ENCODE measurements at regions not wholly inside any gene's neighbourhood (a gene's known extent, or its start where the extent isn't known, plus 50 kb on each side); places are given as distances from the start of the nearest gene placed in this dataset.

DNA sequence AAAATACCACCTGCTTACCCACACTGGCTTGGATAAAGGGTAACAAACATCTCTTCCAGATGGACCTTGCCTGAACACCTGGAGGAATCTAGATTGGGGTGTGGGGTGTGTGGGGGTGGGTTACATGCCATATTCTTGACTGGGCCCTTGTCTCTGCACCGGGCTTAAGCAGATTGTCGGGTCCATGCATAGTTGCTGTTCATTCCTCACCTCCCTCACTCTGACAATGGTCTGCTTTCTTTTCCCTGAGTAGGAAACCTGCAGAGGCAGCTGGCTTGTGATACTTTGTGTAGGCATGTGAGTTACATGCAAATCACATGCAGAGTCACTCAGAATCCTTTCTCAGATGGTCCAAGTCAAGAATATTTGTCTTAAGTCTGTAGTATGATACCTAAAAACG is 112.8 kb upstream of the GLS start:
- DNase-seq (ENCODE audit: low read depth, low spot score): no peak
- TF ChIP-seq CTCF (IDR thresholded peaks at IDR 0.05; ENCODE audit: insufficient read depth, low read length, missing control alignments): no peak
- POLR2A ChIA-PET: no interaction called here
- CTCF ChIA-PET: interaction anchor here (1.2 kb wide), 1 partner anchor 13 kb away, joined by 4 read pairs; no protein-coding TSS in a partner anchor
- no peak overlapping the region for H3K4me3 ChIP-seq (ENCODE audit: low read depth, low read length)

- no peak for DNase-seq (ENCODE audit: low read depth, low spot score)
- H3K4me3 ChIP-seq (ENCODE audit: low read depth, low read length): no peak overlapping the region
- ChIA-PET CTCF (no interaction called here), POLR2A (no interaction called here)
- no peak for TF ChIP-seq CTCF (IDR thresholded peaks at IDR 0.05; ENCODE audit: insufficient read depth, low read length, missing control alignments)
Measured at GRCh38 chr2:190769258-190769657, 111.4 kb upstream of the GLS start.

DNA sequence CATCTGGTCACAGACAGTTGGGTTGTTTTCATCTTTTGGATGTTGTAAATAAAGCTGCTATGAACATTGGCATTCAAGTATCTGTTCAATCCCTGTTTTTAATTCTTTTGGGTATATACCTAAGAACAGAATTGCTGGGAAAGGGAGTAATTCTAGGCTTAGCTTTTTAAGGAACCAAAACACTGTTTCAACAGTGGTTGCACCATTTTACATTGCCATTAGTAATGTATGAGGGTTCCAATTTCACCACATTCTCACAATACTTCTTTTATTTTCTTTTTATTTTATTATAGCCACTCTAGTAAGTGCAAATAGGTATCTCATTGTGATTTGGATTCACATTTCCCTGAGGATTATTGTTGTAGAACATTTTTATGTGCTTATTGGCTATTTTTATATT is 108.9 kb upstream of the GLS start:
- ChIA-PET CTCF (no interaction called here), POLR2A (no interaction called here)
- H3K4me3 ChIP-seq (ENCODE audit: low read depth, low read length): no peak overlapping the region
- TF ChIP-seq CTCF (IDR thresholded peaks at IDR 0.05; ENCODE audit: insufficient read depth, low read length, missing control alignments): no peak
- no peak for DNase-seq (ENCODE audit: low read depth, low spot score)

DNA sequence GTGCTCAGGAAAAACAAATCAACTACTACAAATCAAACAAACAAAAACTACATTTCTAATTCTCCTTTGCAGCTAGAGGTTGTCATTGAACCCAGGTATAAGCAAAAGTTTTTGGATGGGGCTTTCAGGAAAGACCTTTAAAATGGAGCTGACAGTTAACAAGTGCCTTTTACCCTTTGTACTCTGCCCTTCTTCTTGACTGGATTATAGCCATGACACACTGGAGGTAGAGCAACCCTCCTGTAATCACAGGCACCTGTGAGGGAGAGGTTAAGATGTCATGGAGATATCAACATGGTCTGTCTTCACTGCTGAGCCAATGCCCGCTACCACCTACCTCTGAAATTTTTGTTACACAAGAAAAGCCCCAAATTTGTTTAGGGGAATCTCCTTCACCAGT is 100.0 kb upstream of the GLS start:
- no peak overlapping the region for H3K4me3 ChIP-seq (ENCODE audit: low read depth, low read length)
- POLR2A ChIA-PET: no interaction called here
- no peak for DNase-seq (ENCODE audit: low read depth, low spot score)
- CTCF ChIA-PET: interaction anchor here (0.8 to 5.2 kb wide), 24 partner anchors 10 to 374 kb away, joined by 3 to 37 read pairs (median 4); partner anchors contain the start of gene GLS
- TF ChIP-seq CTCF (IDR thresholded peaks at IDR 0.05; ENCODE audit: insufficient read depth, low read length, missing control alignments): no peak

- CTCF ChIA-PET: interaction anchor here (0.7 to 5.2 kb wide), 29 partner anchors 9 to 374 kb away, joined by 3 to 37 read pairs (median 4); partner anchors contain the start of gene GLS
- no peak overlapping the region for H3K4me3 ChIP-seq (ENCODE audit: low read depth, low read length)
- peak; percentile 12 for DNase-seq (ENCODE audit: low read depth, low spot score)
- POLR2A ChIA-PET: no interaction called here
- TF ChIP-seq CTCF (IDR thresholded peaks at IDR 0.05; ENCODE audit: insufficient read depth, low read length, missing control alignments): peak; percentile 46
Measured at GRCh38 chr2:190781604-190782198, 98.9 kb upstream of the GLS start.

GRCh38 chr2:190782264-190782663 is 98.4 kb upstream of the GLS start:
- CTCF ChIA-PET: interaction anchor here (0.8 to 5.2 kb wide), 12 partner anchors 9 to 373 kb away, joined by 3 to 37 read pairs (median 4); no protein-coding TSS in a partner anchor
- no peak for TF ChIP-seq CTCF (IDR thresholded peaks at IDR 0.05; ENCODE audit: insufficient read depth, low read length, missing control alignments)
- no peak for DNase-seq (ENCODE audit: low read depth, low spot score)
- H3K4me3 ChIP-seq (ENCODE audit: low read depth, low read length): no peak overlapping the region
- POLR2A ChIA-PET: no interaction called here

All from AG04449 (cell line).